ENCODE measurements at regions not wholly inside any gene's neighbourhood (a gene's known extent, or its start where the extent isn't known, plus 50 kb on each side); places are given as distances from the start of the nearest gene placed in this dataset.

GRCh38 chr12:21993438-21993981 is 52.3 kb upstream of the ABCC9 start:
- DNase-seq (ENCODE audit: low read depth): no peak

DNA sequence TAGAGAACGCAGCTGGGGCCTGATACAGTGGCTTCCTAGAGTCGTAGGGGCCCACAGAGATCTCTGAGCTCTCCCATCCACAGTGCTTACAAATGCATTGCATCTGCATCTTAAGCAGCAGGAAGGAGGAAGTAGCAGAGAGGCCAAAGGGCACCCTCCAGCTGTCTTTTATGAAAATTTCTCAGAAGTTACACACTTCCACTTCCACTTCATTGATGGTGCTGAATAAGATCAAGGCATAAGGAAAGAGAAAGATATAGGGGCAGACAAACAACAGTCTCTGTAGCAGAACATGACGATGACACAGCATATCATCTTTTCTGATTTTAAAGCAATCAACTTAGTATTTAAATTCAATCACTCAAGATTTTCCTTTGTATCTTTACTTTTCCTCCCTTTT is 51.6 kb upstream of the ABCC9 start:
- peak; percentile 64 for DNase-seq (ENCODE audit: low read depth)

GRCh38 chr12:21991526-21991925 is 50.3 kb upstream of the ABCC9 start:
- DNase-seq (ENCODE audit: low read depth): no peak
